OCI-LY1 (cell line): ENCODE measurements at regions not wholly inside any gene's neighbourhood (a gene's known extent, or its start where the extent isn't known, plus 50 kb on each side); places are given as distances from the start of the nearest gene placed in this dataset.

Experiments
- H2AFZ ChIP-seq: fragments of 200-600 bp; sonication (generic), shearing (Covaris generic); 2 replicates; pipeline ENCODE4 v1.6.0; 2014; ENCODE audit warnings: antibody characterized with exemption, mild to moderate bottlenecking, low read length
- H3F3A ChIP-seq: fragments of 200-600 bp; sonication (generic), shearing (Covaris generic); 2 replicates; pipeline ENCODE4 v1.6.0; 2014; ENCODE audit warnings: mild to moderate bottlenecking, antibody characterized with exemption, low read length, moderate library complexity; ENCODE audit not compliant: insufficient read depth
- H3K27ac ChIP-seq: fragments of 200-600 bp; sonication (generic); 2 replicates; pipeline ENCODE4 v1.5.1; 2014; ENCODE audit warnings: low read length, mixed run types, mild to moderate bottlenecking, low read depth; ENCODE audit not compliant: poor library complexity, severe bottlenecking
- H3K27me3 ChIP-seq: fragments of 200-600 bp; sonication (generic); 2 replicates; pipeline ENCODE4 v1.6.0; 2014; ENCODE audit warnings: antibody characterized with exemption, mild to moderate bottlenecking, low read length, moderate library complexity; ENCODE audit not compliant: insufficient read depth
- H3K36me3 ChIP-seq: fragments of 200-600 bp; sonication (generic); 2 replicates; pipeline ENCODE4 v1.6.1; 2014; ENCODE audit warnings: mild to moderate bottlenecking, antibody characterized with exemption, low read length, moderate library complexity, mixed read lengths; ENCODE audit not compliant: insufficient read depth
- H3K4me1 ChIP-seq: fragments of 200-600 bp; sonication (generic); 2 replicates; pipeline ENCODE4 v1.5.1; 2014; ENCODE audit warnings: mild to moderate bottlenecking, low read length, moderate library complexity; ENCODE audit not compliant: insufficient read depth, severe bottlenecking
- H3K4me2 ChIP-seq: fragments of 200-600 bp; sonication (generic), shearing (Covaris generic); 2 replicates; pipeline ENCODE4 v1.6.1; 2014; ENCODE audit warnings: low read length
- H3K4me3 ChIP-seq: fragments of 200-600 bp; sonication (generic); 2 replicates; pipeline ENCODE4 v1.5.1; 2014; ENCODE audit warnings: low read length, low read depth, mild to moderate bottlenecking, mixed read lengths; ENCODE audit not compliant: poor library complexity, severe bottlenecking
- H3K79me2 ChIP-seq: fragments of 200-600 bp; shearing (Covaris generic); 2 replicates; pipeline ENCODE4 v1.6.1; 2016; ENCODE audit warnings: mixed run types, low read length, mixed read lengths; ENCODE audit not compliant: insufficient read depth
- H3K9ac ChIP-seq: fragments of 200-600 bp; sonication (generic), shearing (Covaris generic); 2 replicates; pipeline ENCODE4 v1.6.1; 2014; ENCODE audit warnings: mild to moderate bottlenecking, low read length, mixed read lengths
- H3K9me2 ChIP-seq: fragments of 200-600 bp; sonication (generic), shearing (Covaris generic); 2 replicates; pipeline ENCODE4 v1.6.1; 2014; ENCODE audit warnings: low read depth, mild to moderate bottlenecking, low read length, mixed read lengths
- H3K9me3 ChIP-seq: fragments of 200-600 bp; shearing (Covaris generic); 2 replicates; pipeline ENCODE4 v1.6.1; 2014; ENCODE audit warnings: low read length, mixed read lengths
- H4K20me1 ChIP-seq: fragments of 200-600 bp; sonication (generic), shearing (Covaris generic); 2 replicates; pipeline ENCODE4 v1.6.0; 2016; ENCODE audit warnings: mild to moderate bottlenecking, low read length; ENCODE audit not compliant: insufficient read depth
- CTCF ChIP-seq: fragments of 200-600 bp; sonication (generic), shearing (Covaris generic); IDR thresholded peaks from 2 replicates; pipeline ENCODE4 v1.5.1; 2017; ENCODE audit warnings: mild to moderate bottlenecking, antibody characterized with exemption, low read length, moderate library complexity, mixed read lengths
- EZH2 ChIP-seq: fragments of 200-600 bp; sonication (generic), shearing (Covaris generic); IDR thresholded peaks from 2 replicates; pipeline ENCODE4 v1.8.0; 2017; ENCODE audit warnings: borderline replicate concordance, mixed run types, mild to moderate bottlenecking, antibody characterized with exemption, low read length, moderate library complexity, mixed read lengths

DNA sequence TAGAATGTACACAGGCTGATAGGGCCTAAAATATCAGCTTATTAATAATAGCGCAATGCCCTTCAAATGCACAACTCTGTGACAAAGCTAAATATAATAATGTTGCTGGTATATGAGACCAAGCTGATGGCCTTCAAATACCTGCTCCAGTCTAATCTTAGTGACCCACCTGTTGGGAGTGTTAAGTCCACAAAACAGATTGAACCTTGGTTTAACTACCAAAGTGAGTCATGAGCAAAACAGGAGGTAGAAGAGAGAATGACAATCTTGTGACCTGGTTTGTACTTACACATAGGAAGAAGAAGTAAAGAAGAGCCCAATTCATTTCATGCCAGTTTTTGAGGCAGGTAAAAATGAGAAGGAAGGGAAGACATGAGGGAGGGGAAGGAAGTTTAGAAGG is 295.0 kb downstream of the NR4A2 start:
- Histone ChIP-seq H3K9ac (no peak overlapping the region), H3K79me2 (no peaks in the 10 kb centered on the region), H3F3A (no peaks in the 10 kb centered on the region), H3K4me1 (no peaks in the 10 kb centered on the region), H3K4me2 (no peak overlapping the region), H3K9me3 (no peaks in the 10 kb centered on the region), H3K27me3 (no peaks in the 10 kb centered on the region), H2AFZ (no peak overlapping the region), H4K20me1 (no peaks in the 10 kb centered on the region), H3K27ac (no peak overlapping the region), H3K4me3 (no peak overlapping the region), H3K9me2 (no peaks in the 10 kb centered on the region), H3K36me3 (no peaks in the 10 kb centered on the region)
- TF ChIP-seq CTCF, result no peak

DNA sequence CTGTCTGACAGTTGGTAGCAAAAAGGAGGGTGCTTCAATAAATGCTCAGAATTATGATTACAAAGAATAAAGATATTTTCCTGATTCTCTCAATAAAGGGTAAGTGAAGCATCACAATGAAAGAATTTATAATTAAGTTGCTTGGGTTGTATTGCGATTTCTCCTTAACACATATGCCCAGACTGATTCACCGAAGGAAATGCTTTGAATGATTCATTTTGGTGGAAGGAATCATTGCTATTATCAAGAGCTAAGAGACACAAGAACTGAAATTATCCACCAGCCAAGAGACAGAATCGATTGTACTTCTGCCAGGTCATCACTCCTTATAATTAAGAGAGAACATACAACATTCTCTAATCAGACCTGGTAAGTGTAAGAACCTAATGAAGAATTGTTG is 301.4 kb downstream of the NR4A2 start:
- no peaks in the 10 kb centered on the region for H3F3A ChIP-seq
- no peak overlapping the region for H2AFZ ChIP-seq
- no peaks in the 10 kb centered on the region for H3K4me1 ChIP-seq
- no peak overlapping the region for H3K9ac ChIP-seq
- H3K79me2 ChIP-seq, result no peaks in the 10 kb centered on the region
- no peaks in the 10 kb centered on the region for H3K9me3 ChIP-seq
- no peaks in the 10 kb centered on the region for H4K20me1 ChIP-seq
- H3K9me2 ChIP-seq, result no peaks in the 10 kb centered on the region
- no peak for TF ChIP-seq EZH2
- TF ChIP-seq CTCF, result no peak
- H3K4me2 ChIP-seq, result no peak overlapping the region
- H3K27me3 ChIP-seq, result no peaks in the 10 kb centered on the region
- no peak overlapping the region for H3K27ac ChIP-seq
- H3K36me3 ChIP-seq, result no peaks in the 10 kb centered on the region
- H3K4me3 ChIP-seq, result no peak overlapping the region

DNA sequence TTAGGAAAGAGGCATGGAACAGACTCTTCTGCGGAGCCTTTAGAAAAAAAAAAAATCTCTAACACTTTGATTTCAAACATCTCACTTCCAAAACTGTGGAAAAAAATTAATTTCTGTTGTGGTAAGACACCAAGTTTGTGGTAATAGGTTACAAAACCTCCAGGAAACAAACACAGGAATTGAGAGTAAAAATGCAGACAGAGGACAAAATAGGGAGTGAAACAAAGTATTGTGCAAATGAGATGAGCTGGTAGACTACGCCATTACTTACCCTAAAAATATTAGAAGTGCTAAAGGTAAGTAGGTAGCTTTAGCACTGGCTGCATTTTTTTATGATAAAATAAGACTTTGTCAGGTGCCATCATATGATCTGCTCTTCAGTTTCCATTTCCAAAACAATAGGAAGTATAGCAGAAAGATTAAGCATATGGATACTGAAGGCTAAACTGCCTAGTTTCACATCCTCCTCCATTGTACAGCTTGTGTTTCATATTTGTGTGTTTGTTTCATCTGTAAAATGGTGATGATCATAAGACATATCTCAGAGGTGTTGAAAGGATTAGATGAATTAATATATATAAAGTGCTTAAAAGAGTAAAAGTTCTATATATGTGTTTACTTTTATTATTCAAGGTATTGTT is 309.2 kb downstream of the NR4A2 start:
- TF ChIP-seq EZH2 (no peak), CTCF (no peak)
- Histone ChIP-seq H3K4me2 (no peak overlapping the region), H3K9ac (no peak overlapping the region), H3K4me1 (no peaks in the 10 kb centered on the region), H3K27me3 (no peaks in the 10 kb centered on the region), H3F3A (no peaks in the 10 kb centered on the region), H3K79me2 (no peaks in the 10 kb centered on the region), H3K9me3 (no peaks in the 10 kb centered on the region), H3K36me3 (no peaks in the 10 kb centered on the region), H4K20me1 (no peaks in the 10 kb centered on the region), H3K4me3 (no peak overlapping the region), H3K9me2 (no peaks in the 10 kb centered on the region), H3K27ac (no peak overlapping the region), H2AFZ (no peak overlapping the region)
